SK-N-SH (cell line): ENCODE measurements at regions not wholly inside any gene's neighbourhood (a gene's known extent, or its start where the extent isn't known, plus 50 kb on each side); places are given as distances from the start of the nearest gene placed in this dataset.

ENCODE experiments used
- CTCF ChIA-PET: fragments of 300-600, 350-600 bp; formaldehyde crosslinking; extraction: SDS; loops from one replicate; lab custom pipeline; 2021; lab: Yijun Ruan, JAX
- POLR2A ChIA-PET: fragments of 350-600 bp; sonication (Branson Sonifier 250); formaldehyde crosslinking; extraction: SDS; loops from one replicate; lab custom pipeline; 2020; ENCODE audit warnings: antibody characterized with exemption, inconsistent platforms; lab: Yijun Ruan, JAX
- DNase-seq: peaks from one replicate; pipeline ENCODE4 v3.0.0; 2012
- H2AFZ ChIP-seq: fragments of 200-600 bp; sonication (generic); 2 replicates; pipeline ENCODE4 v1.8.1; 2016; ENCODE audit warnings: antibody characterized with exemption, mild to moderate bottlenecking, low read depth
- H3F3A ChIP-seq: fragments of 200-600 bp; sonication (generic); replicated peaks from 2 replicates; pipeline ENCODE3; 2016; ENCODE audit warnings: antibody characterized with exemption, mild to moderate bottlenecking; ENCODE audit not compliant: insufficient read depth
- H3K27ac ChIP-seq, 2 experiments: fragments of 200-500 bp in 1 of 2; fragments of 200-600 bp in 1 of 2; sonication (Bioruptor generic) in 1 of 2; sonication (generic), shearing (Covaris generic) in 1 of 2; 2 replicates each; pipeline versions ENCODE4 v1.5.1 to v1.6.1; 2014 to 2016; ENCODE audit warnings: low read depth in 2 of 2, inconsistent platforms in 1 of 2, low read length in 1 of 2, mild to moderate bottlenecking in 1 of 2, mixed read lengths in 1 of 2
- H3K27me3 ChIP-seq: fragments of 200-600 bp; sonication (generic), shearing (Covaris generic); 2 replicates; pipeline ENCODE4 v1.6.1; 2016; ENCODE audit warnings: mixed run types; ENCODE audit not compliant: insufficient read depth
- H3K36me3 ChIP-seq, 2 experiments: fragments of 200-500 bp in 1 of 2; fragments of 200-600 bp in 1 of 2; sonication (Bioruptor generic) in 1 of 2; sonication (generic) in 1 of 2; replicated peaks in 1 of 2; 2 replicates each; pipeline versions ENCODE3 to v1.5.1; 2014 to 2016; ENCODE audit warnings: low read length in 1 of 2, mild to moderate bottlenecking in 1 of 2; ENCODE audit not compliant: insufficient read depth in 2 of 2, control insufficient read depth in 1 of 2
- H3K4me1 ChIP-seq, 2 experiments: fragments of 200-500 bp in 1 of 2; fragments of 200-600 bp in 1 of 2; sonication (Bioruptor generic) in 1 of 2; sonication (generic), shearing (Covaris generic) in 1 of 2; 2 replicates each; pipeline versions ENCODE4 v1.5.1 to v1.6.1; 2014 to 2016; ENCODE audit warnings: low read depth in 1 of 2, low read length in 1 of 2, mixed run types in 1 of 2; ENCODE audit not compliant: insufficient read depth in 2 of 2, control insufficient read depth in 1 of 2
- H3K4me2 ChIP-seq: fragments of 200-600 bp; sonication (generic), shearing (Covaris generic); 2 replicates; pipeline ENCODE4 v1.6.1; 2017; ENCODE audit warnings: mixed run types
- H3K4me3 ChIP-seq, 2 experiments: fragments of 200-500 bp in 1 of 2; fragments of 200-600 bp in 1 of 2; sonication (Bioruptor generic) in 1 of 2; sonication (generic), shearing (Covaris generic) in 1 of 2; 2 replicates each; pipeline versions ENCODE4 v1.5.1 to v1.8.1; 2014 to 2016; ENCODE audit warnings: low read depth in 2 of 2, inconsistent platforms in 1 of 2, low read length in 1 of 2, mild to moderate bottlenecking in 1 of 2, mixed read lengths in 1 of 2, moderate library complexity in 1 of 2
- H3K79me2 ChIP-seq: fragments of 200-600 bp; sonication (generic); 2 replicates; pipeline ENCODE4 v1.8.1; 2017; ENCODE audit warnings: mild to moderate bottlenecking; ENCODE audit not compliant: insufficient read depth
- H3K9ac ChIP-seq: fragments of 200-600 bp; sonication (generic); 2 replicates; pipeline ENCODE4 v1.6.1; 2017; ENCODE audit warnings: mixed run types
- H3K9me2 ChIP-seq: fragments of 200-600 bp; sonication (generic); 2 replicates; pipeline ENCODE4 v1.6.1; 2017; ENCODE audit warnings: mixed run types
- H3K9me3 ChIP-seq: fragments of 200-600 bp; sonication (generic); 2 replicates; pipeline ENCODE4 v1.6.1; 2017; ENCODE audit warnings: mixed run types, mild to moderate bottlenecking, moderate library complexity
- H4K20me1 ChIP-seq: fragments of 200-600 bp; sonication (generic); 2 replicates; pipeline ENCODE4 v1.6.1; 2017; ENCODE audit warnings: mild to moderate bottlenecking, mixed run types; ENCODE audit not compliant: insufficient read depth
- ELF1 ChIP-seq: IDR thresholded peaks from 2 replicates; pipeline ENCODE4 v1.4.0; 2012
- EP300 ChIP-seq, 2 experiments: IDR thresholded peaks; 2 replicates each; pipeline versions ENCODE4 v1.4.0 to v1.6.1; 2012; ENCODE audit warnings: borderline replicate concordance in 1 of 2, low read depth in 1 of 2, low read length in 1 of 2
- EZH2phosphoT487 ChIP-seq: fragments of 200-600 bp; sonication (generic); IDR thresholded peaks from 2 replicates; pipeline ENCODE4 v1.6.1; 2017; ENCODE audit warnings: low read depth, mixed run types, mild to moderate bottlenecking, antibody characterized with exemption, moderate library complexity, borderline replicate concordance
- FOSL2 ChIP-seq: IDR thresholded peaks from 2 replicates; pipeline ENCODE4 v1.4.0; 2012; ENCODE audit warnings: low read depth, mild to moderate bottlenecking, moderate library complexity, borderline replicate concordance
- FOXM1 ChIP-seq: IDR thresholded peaks from 2 replicates; pipeline ENCODE4 v1.4.0; 2012; ENCODE audit warnings: low read depth, mild to moderate bottlenecking
- GABPA ChIP-seq: IDR thresholded peaks from 2 replicates; pipeline ENCODE4 v1.4.0; 2012; ENCODE audit warnings: low read depth, mild to moderate bottlenecking
- JUND ChIP-seq: IDR thresholded peaks from 2 replicates; pipeline ENCODE4 v1.4.0; 2012
- MEF2A ChIP-seq: IDR thresholded peaks from 2 replicates; pipeline ENCODE4 v1.4.0; 2012; ENCODE audit warnings: low read depth, borderline replicate concordance
- MXI1 ChIP-seq: IDR thresholded peaks from 2 replicates; pipeline ENCODE4 v1.6.1; 2012; ENCODE audit warnings: mild to moderate bottlenecking, low read depth, low read length, improper control_type of control experiment
- POLR2AphosphoS5 ChIP-seq: IDR thresholded peaks from 2 replicates; pipeline ENCODE4 v1.6.1; 2012; ENCODE audit warnings: low read depth, low read length
- REST ChIP-seq: IDR thresholded peaks from 2 replicates; pipeline ENCODE4 v1.6.1; 2012; ENCODE audit warnings: mild to moderate bottlenecking, low read depth, low read length, moderate library complexity
- SIN3A ChIP-seq: IDR thresholded peaks from 2 replicates; pipeline ENCODE4 v1.6.1; 2012; ENCODE audit warnings: low read depth, mild to moderate bottlenecking, low read length, moderate library complexity, borderline replicate concordance
- TAF1 ChIP-seq: IDR thresholded peaks from 2 replicates; pipeline ENCODE4 v1.6.1; 2012; ENCODE audit warnings: low read depth, mild to moderate bottlenecking, low read length, moderate library complexity, borderline replicate concordance
- TCF12 ChIP-seq: IDR thresholded peaks from 2 replicates; pipeline ENCODE4 v1.4.0; 2012
- TEAD4 ChIP-seq: IDR thresholded peaks from 2 replicates; pipeline ENCODE4 v1.4.0; 2012; ENCODE audit warnings: mild to moderate bottlenecking, borderline replicate concordance; ENCODE audit not compliant: insufficient read depth
- USF1 ChIP-seq: IDR thresholded peaks from 2 replicates; pipeline ENCODE4 v1.4.0; 2012; ENCODE audit warnings: low read depth, borderline replicate concordance
- YY1 ChIP-seq: IDR thresholded peaks from 2 replicates; pipeline ENCODE4 v1.4.0; 2012; ENCODE audit warnings: low read depth, mild to moderate bottlenecking
- ZBTB33 ChIP-seq: IDR thresholded peaks from 2 replicates; pipeline ENCODE4 v1.4.0; 2012; ENCODE audit warnings: low read depth, borderline replicate concordance
- WGBS: methylation state at CpG from one replicate; pipeline ENCODE4 v1.1.6; 2017; ENCODE audit warnings: low lambda C conversion rate; 5-methylcytosine and 5-hydroxymethylcytosine counted together
- TF ChIP-seq, protein P1 (sequence below): fragments of 200-600 bp; sonication (generic); IDR thresholded peaks from 2 replicates; pipeline ENCODE4 v1.6.1; 2017; ENCODE audit warnings: antibody characterized with exemption, mild to moderate bottlenecking, moderate library complexity
- TF ChIP-seq, protein P2 (sequence below): fragments of 150-350 bp; IDR thresholded peaks from 2 replicates; pipeline ENCODE4 v1.6.1; 2016; ENCODE audit warnings: mild to moderate bottlenecking, low read depth, low read length

DNA sequence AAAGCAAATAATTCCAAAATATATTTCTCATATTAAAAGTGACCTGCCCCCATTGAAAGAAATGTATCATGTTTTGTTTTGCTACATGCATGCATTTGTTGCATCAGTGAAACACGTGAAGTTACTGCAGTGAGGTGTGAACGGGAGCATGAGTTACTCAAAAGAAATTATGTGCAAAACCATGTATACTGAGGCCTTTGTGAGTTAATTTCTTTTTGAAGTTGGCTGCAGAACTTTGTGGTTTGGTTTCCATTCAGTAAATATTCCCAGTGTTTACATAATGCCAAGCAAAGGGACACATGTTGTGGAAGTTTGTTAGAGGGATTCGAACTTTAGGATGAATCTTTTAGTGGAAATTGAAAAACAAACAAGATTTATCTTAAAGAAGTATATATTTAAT is 619.4 kb upstream of the ADAMTS5 start:
- Histone ChIP-seq H3K4me3 (no peak overlapping the region), H3K4me1 (no peaks in the 10 kb centered on the region; a peak in 1 of 4 replicates), H3K36me3 (no peaks in the 10 kb centered on the region), H3K9me3 (no peaks in the 10 kb centered on the region), H2AFZ (no peak overlapping the region), H3K9me2 (no peaks in the 10 kb centered on the region), H3K9ac (no peak overlapping the region), H4K20me1 (no peaks in the 10 kb centered on the region), H3K27ac (no peak overlapping the region), H3K4me2 (no peak overlapping the region), H3K79me2 (no peaks in the 10 kb centered on the region), H3F3A (peaks cover 4% of the 10 kb centered on the region), H3K27me3 (no peaks in the 10 kb centered on the region)
- TF ChIP-seq MXI1: no peak
- TF ChIP-seq POLR2AphosphoS5: no peak
- no peak for TF ChIP-seq TEAD4
- TF ChIP-seq GABPA: no peak
- TF ChIP-seq REST: no peak
- TF ChIP-seq TCF12: no peak
- no peak for TF ChIP-seq USF1
- no peak for TF ChIP-seq JUND
- no peak for TF ChIP-seq FOSL2
- no peak for TF ChIP-seq EP300 (IDR thresholded peaks at IDR 0.05; ENCODE audit: borderline replicate concordance in 1 of 2, low read depth in 1 of 2, low read length in 1 of 2)
- TF ChIP-seq FOXM1: no peak
- no peak for TF ChIP-seq SIN3A
- TF ChIP-seq YY1: no peak
- TF ChIP-seq MEF2A: no peak
- TF ChIP-seq, protein P1, sequence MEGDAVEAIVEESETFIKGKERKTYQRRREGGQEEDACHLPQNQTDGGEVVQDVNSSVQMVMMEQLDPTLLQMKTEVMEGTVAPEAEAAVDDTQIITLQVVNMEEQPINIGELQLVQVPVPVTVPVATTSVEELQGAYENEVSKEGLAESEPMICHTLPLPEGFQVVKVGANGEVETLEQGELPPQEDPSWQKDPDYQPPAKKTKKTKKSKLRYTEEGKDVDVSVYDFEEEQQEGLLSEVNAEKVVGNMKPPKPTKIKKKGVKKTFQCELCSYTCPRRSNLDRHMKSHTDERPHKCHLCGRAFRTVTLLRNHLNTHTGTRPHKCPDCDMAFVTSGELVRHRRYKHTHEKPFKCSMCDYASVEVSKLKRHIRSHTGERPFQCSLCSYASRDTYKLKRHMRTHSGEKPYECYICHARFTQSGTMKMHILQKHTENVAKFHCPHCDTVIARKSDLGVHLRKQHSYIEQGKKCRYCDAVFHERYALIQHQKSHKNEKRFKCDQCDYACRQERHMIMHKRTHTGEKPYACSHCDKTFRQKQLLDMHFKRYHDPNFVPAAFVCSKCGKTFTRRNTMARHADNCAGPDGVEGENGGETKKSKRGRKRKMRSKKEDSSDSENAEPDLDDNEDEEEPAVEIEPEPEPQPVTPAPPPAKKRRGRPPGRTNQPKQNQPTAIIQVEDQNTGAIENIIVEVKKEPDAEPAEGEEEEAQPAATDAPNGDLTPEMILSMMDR: no peak
- TF ChIP-seq EZH2phosphoT487: no peak
- TF ChIP-seq ELF1: no peak
- no peak for TF ChIP-seq ZBTB33
- TF ChIP-seq, protein P2, sequence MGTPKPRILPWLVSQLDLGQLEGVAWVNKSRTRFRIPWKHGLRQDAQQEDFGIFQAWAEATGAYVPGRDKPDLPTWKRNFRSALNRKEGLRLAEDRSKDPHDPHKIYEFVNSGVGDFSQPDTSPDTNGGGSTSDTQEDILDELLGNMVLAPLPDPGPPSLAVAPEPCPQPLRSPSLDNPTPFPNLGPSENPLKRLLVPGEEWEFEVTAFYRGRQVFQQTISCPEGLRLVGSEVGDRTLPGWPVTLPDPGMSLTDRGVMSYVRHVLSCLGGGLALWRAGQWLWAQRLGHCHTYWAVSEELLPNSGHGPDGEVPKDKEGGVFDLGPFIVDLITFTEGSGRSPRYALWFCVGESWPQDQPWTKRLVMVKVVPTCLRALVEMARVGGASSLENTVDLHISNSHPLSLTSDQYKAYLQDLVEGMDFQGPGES: no peak
- no peak for TF ChIP-seq TAF1
- CTCF ChIA-PET: no interaction called here
- POLR2A ChIA-PET: no interaction called here
- WGBS: 77% methylated on average over 3 of the region's 3 CpGs
- no peak for DNase-seq
